GM18867 (cell line): ENCODE measurements at regions not wholly inside any gene's neighbourhood (a gene's known extent, or its start where the extent isn't known, plus 50 kb on each side); places are given as distances from the start of the nearest gene placed in this dataset.
"Not testable (repeated sequence)": the region's sequence is repeated elsewhere in the genome, so short reads cannot be mapped to it uniquely, and the experiment has no call there.

Source experiments
- ATAC-seq: cut with Tn5 transposase; IDR thresholded peaks from one replicate; pipeline ENCODE4 v1.9.1; 2021; ENCODE audit warnings: mild to moderate bottlenecking, moderate library complexity; ENCODE audit not compliant: unreplicated experiment

DNA sequence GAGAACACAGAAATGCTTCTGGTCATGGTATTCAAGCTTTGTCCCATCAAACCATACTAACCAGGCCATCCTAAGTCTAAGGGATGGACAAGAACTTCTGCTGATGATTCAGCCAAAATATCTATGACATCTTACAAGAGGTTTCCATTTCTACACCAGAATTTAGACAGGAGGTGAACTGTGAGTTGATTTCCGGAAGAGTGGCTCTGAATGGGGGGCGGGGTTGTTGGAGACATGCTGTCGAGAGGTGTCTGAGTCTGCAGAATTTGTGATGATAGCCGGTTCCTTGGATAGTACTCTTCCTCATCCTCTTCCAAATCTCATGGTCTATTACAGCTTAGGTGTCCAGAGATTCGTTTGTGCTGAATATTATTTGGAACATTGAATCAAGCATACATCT, 408.7 kb upstream of the TCF4 start:
- ATAC-seq = no peak

DNA sequence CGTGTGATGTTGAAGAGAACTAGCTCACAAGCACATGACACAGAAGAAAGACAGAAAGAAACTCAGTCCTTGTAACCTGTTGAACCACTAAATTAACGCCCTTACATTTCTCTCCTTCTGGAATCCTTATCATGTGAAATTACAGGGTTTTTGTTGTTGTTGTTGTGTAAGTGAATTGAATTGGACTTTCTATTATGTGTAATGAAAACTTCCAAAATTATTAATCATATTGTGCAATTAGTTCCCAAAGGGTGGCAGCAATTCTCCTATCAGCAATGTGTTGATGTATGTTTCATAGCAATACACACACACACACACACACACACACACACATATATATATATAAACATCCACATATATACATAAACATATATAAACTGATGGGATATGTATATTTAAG, 402.2 kb upstream of the TCF4 start:
- no peak for ATAC-seq

- no peak for ATAC-seq
Measured at GRCh38 chr18:55988537-55988936, 400.5 kb upstream of the TCF4 start.

- no peak for ATAC-seq
Measured at GRCh38 chr18:55983433-55983832, 395.4 kb upstream of the TCF4 start.

GRCh38 chr18:55982992-55983391, 395.0 kb upstream of the TCF4 start:
- no peak for ATAC-seq

DNA sequence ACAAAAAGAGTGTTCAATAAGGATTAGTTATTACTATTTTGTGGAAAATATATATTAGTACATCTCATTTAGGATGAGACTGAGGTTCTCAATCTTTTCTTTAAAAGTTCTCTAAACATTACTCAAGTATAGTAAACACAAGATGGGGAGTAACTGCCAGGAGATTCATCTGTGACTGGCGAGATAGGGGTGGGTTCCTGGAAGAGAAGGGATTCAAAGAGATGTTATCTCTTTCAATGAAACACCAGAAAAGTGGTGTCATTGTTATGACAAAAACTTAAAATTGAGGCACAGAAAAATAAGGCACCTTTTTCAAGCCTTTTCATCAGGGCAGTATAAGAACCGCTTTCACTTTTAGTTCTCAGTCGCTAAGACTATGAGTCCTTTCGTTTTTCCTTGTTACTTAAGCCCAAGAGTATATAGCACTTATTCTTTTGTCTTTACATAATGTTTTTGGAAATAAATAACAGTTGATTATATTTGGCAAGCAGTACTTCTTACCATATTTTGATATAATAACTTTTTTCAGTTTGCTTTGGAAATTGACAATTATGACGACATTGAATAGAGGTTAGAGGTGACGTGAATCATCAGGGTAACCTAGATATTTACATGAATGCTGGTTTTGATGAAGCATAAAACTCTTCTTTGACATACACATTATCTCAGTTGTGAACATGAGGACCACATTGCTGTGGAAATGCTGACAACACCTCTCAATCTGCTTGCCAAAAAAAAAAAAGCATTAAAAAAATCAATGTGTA, 393.9 kb upstream of the TCF4 start:
- peak; percentile 91 for ATAC-seq

DNA sequence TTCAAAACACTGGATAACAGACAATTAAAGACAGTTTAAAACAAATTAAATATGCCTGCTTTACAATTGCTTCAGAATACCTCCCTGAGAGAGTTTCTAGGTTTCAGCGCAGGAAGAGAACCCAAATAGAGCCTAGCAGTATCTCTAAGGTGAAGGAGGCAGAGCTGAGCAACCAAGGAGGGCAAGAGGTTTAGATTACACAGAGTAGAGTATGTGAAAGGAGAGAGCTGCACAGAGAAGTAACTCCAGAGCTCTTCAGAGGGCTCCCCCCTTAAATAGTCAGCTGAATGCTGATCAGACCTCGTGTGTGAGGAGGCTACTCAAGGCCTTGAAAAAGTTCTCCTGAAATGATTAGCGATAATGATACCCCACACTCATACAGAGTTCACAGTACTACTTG, 386.5 kb upstream of the TCF4 start:
- no peak for ATAC-seq

GRCh38 chr18:55968550-55968949, 380.6 kb upstream of the TCF4 start:
- no peak for ATAC-seq

- no peak for ATAC-seq
Measured at GRCh38 chr18:55967019-55967418, 379.0 kb upstream of the TCF4 start.

DNA sequence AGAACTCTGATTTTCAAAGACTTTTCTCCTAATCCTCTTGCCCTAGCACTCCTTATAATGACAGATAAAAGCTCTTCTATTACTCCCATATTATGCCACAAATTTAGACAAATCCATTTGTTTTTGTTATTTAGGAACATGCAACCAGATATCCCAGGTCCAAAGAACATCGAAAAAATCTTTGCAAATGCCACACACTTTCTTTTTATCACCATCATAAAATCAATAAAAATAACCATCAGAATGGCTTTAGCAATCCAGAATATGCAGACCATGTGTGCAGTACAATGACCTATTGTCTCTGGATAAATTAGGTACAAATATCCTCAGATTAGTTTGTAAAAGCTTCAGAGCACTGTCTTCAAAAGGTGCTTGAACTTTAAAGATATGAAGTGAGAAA, 376.2 kb upstream of the TCF4 start:
- ATAC-seq = no peak

GRCh38 chr18:55953326-55953725, 365.3 kb upstream of the TCF4 start:
- ATAC-seq = no peak

- ATAC-seq = not testable (repeated sequence)
Measured at GRCh38 chr18:55951738-55952137, 363.7 kb upstream of the TCF4 start.

- ATAC-seq = no peak
Measured at GRCh38 chr18:55950379-55951166, 362.6 kb upstream of the TCF4 start.

DNA sequence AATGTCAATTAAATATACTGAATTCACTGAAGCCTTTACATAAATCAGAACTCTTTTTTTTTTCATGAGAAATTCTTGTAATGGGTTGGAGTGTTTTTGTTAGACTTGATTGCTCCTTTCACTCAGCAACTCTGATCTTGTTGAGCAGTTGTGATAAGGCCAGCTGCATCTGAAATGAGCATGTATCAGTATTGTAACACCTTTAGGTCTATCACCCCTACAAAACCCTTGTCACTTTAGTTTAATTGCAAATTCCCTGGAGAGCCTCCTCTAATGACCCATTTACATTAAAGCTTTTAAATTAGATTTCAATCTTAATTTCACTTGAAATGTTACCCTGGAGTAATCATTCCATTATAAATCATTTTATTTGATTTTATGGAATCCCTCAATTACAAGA, 346.8 kb upstream of the TCF4 start:
- ATAC-seq = no peak

GRCh38 chr18:55932675-55933074, 344.7 kb upstream of the TCF4 start:
- no peak for ATAC-seq

- no peak for ATAC-seq
Measured at GRCh38 chr18:55927831-55928230, 339.8 kb upstream of the TCF4 start.

- no peak for ATAC-seq
Measured at GRCh38 chr18:55925772-55926171, 337.8 kb upstream of the TCF4 start.

- ATAC-seq = no peak
Measured at GRCh38 chr18:55920063-55920462, 332.1 kb upstream of the TCF4 start.

- ATAC-seq = no peak
Measured at GRCh38 chr18:55918444-55918843, 330.5 kb upstream of the TCF4 start.

GRCh38 chr18:55912919-55913318, 324.9 kb upstream of the TCF4 start:
- no peak for ATAC-seq

DNA sequence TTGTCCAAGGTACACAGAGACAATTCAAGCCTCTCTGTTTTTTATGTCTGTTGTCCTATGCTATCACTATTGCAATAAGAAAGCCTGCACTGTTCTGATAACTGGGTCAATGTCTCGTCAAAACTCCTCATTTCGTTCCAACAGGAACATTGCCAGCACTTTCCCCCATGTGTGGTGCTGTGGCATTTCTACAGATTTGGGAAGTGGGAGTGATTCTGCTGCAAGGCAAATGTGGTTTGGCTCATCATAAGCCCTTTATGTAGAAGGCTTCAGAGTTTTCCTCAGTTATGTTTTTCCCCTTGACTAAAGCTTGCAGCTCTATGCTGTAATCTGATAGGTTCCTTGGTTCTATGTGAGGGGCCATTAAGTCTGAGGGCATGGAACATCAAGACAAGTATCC, 324.1 kb upstream of the TCF4 start:
- no peak for ATAC-seq

- no peak for ATAC-seq
Measured at GRCh38 chr18:55910296-55910695, 322.3 kb upstream of the TCF4 start.
